Parathyroid adenoma (tissue), 2 donors: ENCODE measurements at regions not wholly inside any gene's neighbourhood (a gene's known extent, or its start where the extent isn't known, plus 50 kb on each side); places are given as distances from the start of the nearest gene placed in this dataset.

ENCODE experiments used
- H2AFZ ChIP-seq: fragments of 300-600 bp; sonication (generic); one replicate; pipeline ENCODE4 v1.7.0; 2017; ENCODE audit warnings: antibody characterized with exemption, mild to moderate bottlenecking
- H3K27ac ChIP-seq: fragments of 300-600 bp; sonication (generic); one replicate; pipeline ENCODE4 v1.7.0; 2017
- H3K27me3 ChIP-seq: fragments of 300-600 bp; sonication (generic); one replicate; pipeline ENCODE4 v1.7.0; 2017; ENCODE audit warnings: low read length; ENCODE audit not compliant: control insufficient read depth, insufficient read depth
- H3K36me3 ChIP-seq: fragments of 300-600 bp; sonication (generic); one replicate; pipeline ENCODE4 v1.7.0; 2017; ENCODE audit warnings: low read length; ENCODE audit not compliant: control insufficient read depth, insufficient read depth
- H3K4me1 ChIP-seq: fragments of 300-600 bp; sonication (generic); one replicate; pipeline ENCODE4 v1.7.0; 2017; ENCODE audit warnings: control low read depth
- H3K4me2 ChIP-seq: fragments of 300-600 bp; sonication (generic); one replicate; pipeline ENCODE4 v1.7.0; 2017; ENCODE audit warnings: low read length
- H3K4me3 ChIP-seq: fragments of 300-600 bp; sonication (generic); one replicate; pipeline ENCODE4 v1.7.0; 2017; ENCODE audit warnings: low read depth, low read length
- H3K79me2 ChIP-seq: fragments of 300-600 bp; sonication (generic); one replicate; pipeline ENCODE4 v1.7.0; 2017; ENCODE audit warnings: control low read depth
- H3K9ac ChIP-seq: fragments of 300-600 bp; sonication (generic); one replicate; pipeline ENCODE4 v1.7.0; 2017; ENCODE audit warnings: mild to moderate bottlenecking
- H3K9me3 ChIP-seq: fragments of 300-600 bp; sonication (generic); one replicate; pipeline ENCODE4 v1.7.0; 2017; ENCODE audit warnings: low read length; ENCODE audit not compliant: control insufficient read depth
- TF ChIP-seq, protein P1 (sequence below): fragments of 300-600 bp; sonication (generic); IDR thresholded peaks from one replicate; pipeline ENCODE4 v1.7.0; 2017; ENCODE audit warnings: antibody characterized with exemption, mild to moderate bottlenecking
- donor health status: primary hyperparathyroidism.

DNA sequence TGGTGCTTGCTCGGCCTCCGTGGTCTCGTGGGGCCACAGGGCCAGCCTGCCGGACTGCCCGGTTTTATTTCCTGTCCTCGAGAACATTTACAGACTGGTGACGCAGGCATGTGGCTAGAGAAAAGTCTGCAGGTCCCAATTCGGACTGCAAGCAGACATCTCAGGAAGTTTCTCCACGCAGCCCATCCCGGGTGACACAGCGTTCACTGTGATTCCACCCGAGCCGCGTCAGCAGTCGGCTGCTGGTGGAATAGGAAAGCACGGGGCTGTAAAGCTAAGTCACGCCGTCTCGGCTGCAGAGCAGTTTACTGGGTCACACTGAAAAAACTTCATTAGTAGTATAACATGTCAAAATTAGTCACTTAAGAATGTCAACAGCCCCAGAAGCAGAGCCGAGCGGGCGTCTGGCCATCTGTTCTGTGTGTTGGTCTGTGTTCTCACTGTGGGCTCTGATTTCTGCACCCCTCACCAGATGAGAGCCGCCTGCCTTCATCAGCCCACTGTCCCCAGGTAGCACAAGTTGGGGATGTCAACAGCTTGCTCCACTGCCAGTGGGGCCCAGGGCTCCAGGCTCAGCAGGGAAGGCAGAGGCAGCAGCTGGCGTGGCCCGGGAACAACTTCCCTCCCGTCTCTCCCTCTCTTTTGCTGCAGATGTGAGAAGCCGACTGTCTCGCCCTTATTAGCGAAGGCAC lies 363.7 kb downstream of the IRX2 start:
- no peaks in the 10 kb centered on the region for H3K79me2 ChIP-seq
- no peak overlapping the region for H3K27ac ChIP-seq
- no peak overlapping the region for H3K9ac ChIP-seq
- TF ChIP-seq, protein P1, sequence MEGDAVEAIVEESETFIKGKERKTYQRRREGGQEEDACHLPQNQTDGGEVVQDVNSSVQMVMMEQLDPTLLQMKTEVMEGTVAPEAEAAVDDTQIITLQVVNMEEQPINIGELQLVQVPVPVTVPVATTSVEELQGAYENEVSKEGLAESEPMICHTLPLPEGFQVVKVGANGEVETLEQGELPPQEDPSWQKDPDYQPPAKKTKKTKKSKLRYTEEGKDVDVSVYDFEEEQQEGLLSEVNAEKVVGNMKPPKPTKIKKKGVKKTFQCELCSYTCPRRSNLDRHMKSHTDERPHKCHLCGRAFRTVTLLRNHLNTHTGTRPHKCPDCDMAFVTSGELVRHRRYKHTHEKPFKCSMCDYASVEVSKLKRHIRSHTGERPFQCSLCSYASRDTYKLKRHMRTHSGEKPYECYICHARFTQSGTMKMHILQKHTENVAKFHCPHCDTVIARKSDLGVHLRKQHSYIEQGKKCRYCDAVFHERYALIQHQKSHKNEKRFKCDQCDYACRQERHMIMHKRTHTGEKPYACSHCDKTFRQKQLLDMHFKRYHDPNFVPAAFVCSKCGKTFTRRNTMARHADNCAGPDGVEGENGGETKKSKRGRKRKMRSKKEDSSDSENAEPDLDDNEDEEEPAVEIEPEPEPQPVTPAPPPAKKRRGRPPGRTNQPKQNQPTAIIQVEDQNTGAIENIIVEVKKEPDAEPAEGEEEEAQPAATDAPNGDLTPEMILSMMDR: no peak
- no peaks in the 10 kb centered on the region for H3K27me3 ChIP-seq
- no peak overlapping the region for H2AFZ ChIP-seq
- H3K9me3 ChIP-seq: no peaks in the 10 kb centered on the region
- H3K36me3 ChIP-seq: no peaks in the 10 kb centered on the region
- no peaks in the 10 kb centered on the region for H3K4me1 ChIP-seq
- H3K4me3 ChIP-seq: no peak overlapping the region
- no peak overlapping the region for H3K4me2 ChIP-seq

DNA sequence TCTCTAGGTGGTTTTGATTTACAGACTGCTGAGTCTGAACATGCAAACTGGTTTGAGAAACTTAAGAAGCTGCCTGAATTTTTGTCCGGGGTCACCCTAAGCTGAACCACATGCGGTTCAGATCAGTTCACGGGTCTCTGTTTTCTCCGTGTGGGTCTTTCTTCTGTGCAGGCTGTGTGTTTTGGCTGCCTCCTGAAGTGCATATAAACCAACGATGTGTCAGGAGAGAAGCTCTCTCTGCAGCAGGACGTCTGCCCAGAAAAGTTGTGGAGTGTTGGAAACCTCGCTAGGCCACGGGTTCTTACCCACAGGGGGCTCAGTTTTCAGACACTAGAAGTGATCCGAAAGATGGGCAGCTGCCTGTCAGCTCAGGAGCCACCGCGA lies 364.2 kb downstream of the IRX2 start:
- Histone ChIP-seq H3K9me3 (no peaks in the 10 kb centered on the region), H3K4me1 (no peaks in the 10 kb centered on the region), H3K27ac (no peak overlapping the region), H2AFZ (no peak overlapping the region), H3K4me2 (no peak overlapping the region), H3K36me3 (no peaks in the 10 kb centered on the region), H3K4me3 (no peak overlapping the region), H3K27me3 (no peaks in the 10 kb centered on the region), H3K79me2 (no peaks in the 10 kb centered on the region), H3K9ac (no peak overlapping the region)
- TF ChIP-seq, protein P1: no peak

DNA sequence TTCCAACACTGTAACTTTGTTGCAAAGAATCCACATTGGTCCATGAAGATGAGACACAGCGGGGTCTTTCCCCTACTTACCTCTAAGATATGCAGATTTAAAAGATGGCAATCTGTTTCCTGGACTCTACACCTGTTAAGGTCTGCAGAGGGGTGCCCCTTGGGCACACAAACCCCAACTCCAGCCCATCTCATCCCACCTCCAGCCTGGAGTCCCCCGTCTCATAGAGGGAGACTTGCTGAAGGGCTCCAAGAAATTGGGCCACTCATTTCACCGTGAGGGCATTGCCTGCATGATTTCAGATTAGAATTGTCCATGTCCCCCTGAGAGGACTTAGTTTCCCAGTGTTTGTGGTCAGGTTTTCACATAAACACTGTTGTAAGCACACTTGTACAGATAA lies 365.7 kb downstream of the IRX2 start:
- TF ChIP-seq, protein P1: no peak
- Histone ChIP-seq H3K4me1 (no peaks in the 10 kb centered on the region), H3K27ac (no peak overlapping the region), H3K9ac (no peak overlapping the region), H3K27me3 (no peaks in the 10 kb centered on the region), H3K4me2 (no peak overlapping the region), H3K36me3 (no peaks in the 10 kb centered on the region), H3K79me2 (no peaks in the 10 kb centered on the region), H2AFZ (no peak overlapping the region), H3K4me3 (no peak overlapping the region), H3K9me3 (no peaks in the 10 kb centered on the region)

DNA sequence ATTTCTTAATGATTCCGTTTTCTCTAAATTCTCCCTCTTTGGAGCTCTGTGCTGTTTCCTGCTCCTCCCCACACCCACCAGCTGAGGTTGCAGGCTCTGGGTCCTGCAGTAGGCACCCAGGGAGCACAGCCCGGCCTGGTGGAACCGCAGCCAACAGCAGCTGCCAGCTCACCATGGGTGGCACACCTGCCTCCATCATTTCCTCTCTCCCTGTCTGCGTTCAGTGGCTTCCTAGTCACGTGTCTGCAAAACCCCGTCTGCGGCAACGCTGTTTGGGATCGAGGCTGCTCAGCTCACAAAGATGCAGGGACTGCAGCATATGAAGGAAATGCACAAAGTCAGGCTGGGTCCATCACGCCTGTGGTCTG lies 367.8 kb downstream of the IRX2 start:
- Histone ChIP-seq H2AFZ (no peak overlapping the region), H3K4me3 (no peak overlapping the region), H3K4me2 (no peak overlapping the region), H3K9ac (no peak overlapping the region), H3K4me1 (no peaks in the 10 kb centered on the region), H3K79me2 (no peaks in the 10 kb centered on the region), H3K9me3 (no peaks in the 10 kb centered on the region), H3K27ac (no peak overlapping the region), H3K36me3 (no peaks in the 10 kb centered on the region), H3K27me3 (no peaks in the 10 kb centered on the region)
- TF ChIP-seq, protein P1: no peak
